Natural killer cell treated with Interleukin-12 subunit alpha and Interleukin-12 subunit beta and Interleukin-15 and Interleukin-18, amount 100 ng/mL, for 72 hours (primary cell): ENCODE measurements at regions not wholly inside any gene's neighbourhood (a gene's known extent, or its start where the extent isn't known, plus 50 kb on each side); places are given as distances from the start of the nearest gene placed in this dataset.

Experiments
- ATAC-seq, 2 donors: fragments of 150-1000 bp; cut with Tn5 transposase in 1 of 2; sonication (Bioruptor Pico), chemical (Tn5 transposase) in 1 of 2; 2 replicates each; pipeline ENCODE4 v1.10.0; 2021
- DNase-seq: peaks from one replicate; pipeline ENCODE4 v3.0.0; 2022; ENCODE audit warnings: low spot score
- H3K27ac Mint-ChIP-seq, 2 donors: 1 replicate in 1 of 2; 2 replicates in 1 of 2; pipeline ENCODE4 v1.8.0; 2022; ENCODE audit warnings: mixed read lengths in 2 of 2, mild to moderate bottlenecking in 1 of 2, moderate library complexity in 1 of 2
- H3K27me3 Mint-ChIP-seq, 2 donors: 1 replicate in 1 of 2; 2 replicates in 1 of 2; pipeline ENCODE4 v1.8.0; 2022; ENCODE audit warnings: mixed read lengths in 2 of 2
- H3K36me3 Mint-ChIP-seq: one replicate; pipeline ENCODE4 v1.8.0; 2022; ENCODE audit warnings: mixed read lengths
- H3K4me1 Mint-ChIP-seq, 2 donors: 1 replicate in 1 of 2; 2 replicates in 1 of 2; pipeline ENCODE4 v1.8.0; 2022; ENCODE audit warnings: low read depth in 2 of 2, mixed read lengths in 2 of 2, mild to moderate bottlenecking in 1 of 2
- H3K4me3 Mint-ChIP-seq: one replicate; pipeline ENCODE4 v1.8.0; 2022; ENCODE audit warnings: mixed read lengths
- H3K9me3 Mint-ChIP-seq: 2 replicates; pipeline ENCODE4 v1.8.0; 2022; ENCODE audit warnings: mixed read lengths

DNA sequence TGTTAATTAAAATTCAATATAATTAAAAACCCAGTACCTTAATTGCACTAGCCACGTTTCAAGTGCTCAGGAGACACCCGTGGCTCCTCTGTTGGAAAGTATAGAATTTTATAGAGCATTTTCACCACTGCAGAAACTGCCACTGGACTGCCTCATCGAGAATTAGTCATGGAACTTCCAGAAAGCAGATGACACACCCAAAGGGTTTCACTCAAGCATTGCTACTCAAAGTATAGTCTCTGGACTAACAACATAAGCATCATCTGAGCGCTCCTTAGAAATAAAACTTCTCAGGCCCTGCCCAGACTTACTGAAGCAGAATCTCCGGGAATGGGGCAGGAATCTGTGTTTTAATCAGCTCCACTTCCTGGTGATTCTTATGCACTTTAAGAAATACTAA is 63.5 kb upstream of the GPR139 start:
- H3K36me3 Mint-ChIP-seq: no peaks in the 10 kb centered on the region
- no peak overlapping the region for H3K27ac Mint-ChIP-seq
- no peak overlapping the region for H3K4me3 Mint-ChIP-seq
- no peak for ATAC-seq
- DNase-seq: no peak
- H3K27me3 Mint-ChIP-seq: peaks cover 12 to 21% of the 10 kb centered on the region in 2 donors
- H3K4me1 Mint-ChIP-seq: no peaks in the 10 kb centered on the region
- peaks cover 9% of the 10 kb centered on the region for H3K9me3 Mint-ChIP-seq

GRCh38 chr16:20136446-20136968 is 62.8 kb upstream of the GPR139 start:
- peaks cover 9% of the 10 kb centered on the region for H3K9me3 Mint-ChIP-seq
- H3K4me3 Mint-ChIP-seq: no peak overlapping the region
- H3K27ac Mint-ChIP-seq: no peak overlapping the region
- no peaks in the 10 kb centered on the region for H3K36me3 Mint-ChIP-seq
- DNase-seq (no peak), ATAC-seq (no peak)
- no peaks in the 10 kb centered on the region for H3K4me1 Mint-ChIP-seq
- H3K27me3 Mint-ChIP-seq: peaks cover 12 to 21% of the 10 kb centered on the region in 2 donors

- DNase-seq (no peak), ATAC-seq (no peak)
- H3K36me3 Mint-ChIP-seq: peaks cover 6% of the 10 kb centered on the region
- no peaks in the 10 kb centered on the region for H3K4me1 Mint-ChIP-seq
- H3K27me3 Mint-ChIP-seq: peaks cover 4 to 23% of the 10 kb centered on the region in 2 donors
- H3K9me3 Mint-ChIP-seq: peaks cover 16% of the 10 kb centered on the region
- no peak overlapping the region for H3K27ac Mint-ChIP-seq
- no peak overlapping the region for H3K4me3 Mint-ChIP-seq
Observed at GRCh38 chr16:20129375-20129774, 55.7 kb upstream of the GPR139 start.
